ENCODE measurements at regions not wholly inside any gene's neighbourhood (a gene's known extent, or its start where the extent isn't known, plus 50 kb on each side); places are given as distances from the start of the nearest gene placed in this dataset.

GRCh38 chr5:133665571-133665970, 53.2 kb upstream of the FSTL4 start:
- no peak for TF ChIP-seq CTCF (IDR thresholded peaks at IDR 0.05)
- no peak for TF ChIP-seq POLR2A (IDR thresholded peaks at IDR 0.05)

Measured in adrenal gland (tissue), 5 donors.